CD4-positive, alpha-beta T cell treated with Interferon alpha-2 for 1 hour (primary cell): ENCODE measurements at regions not wholly inside any gene's neighbourhood (a gene's known extent, or its start where the extent isn't known, plus 50 kb on each side); places are given as distances from the start of the nearest gene placed in this dataset.
"Not testable (repeated sequence)": the region's sequence is repeated elsewhere in the genome, so short reads cannot be mapped to it uniquely, and the experiment has no call there.

Experiments
- DNase-seq, 2 donors: peaks; one replicate each; pipeline ENCODE4 v3.0.0-alpha.2; 2020 to 2022

- DNase-seq = no peak
Measured at GRCh38 chr2:226466589-226466988, 333.0 kb downstream of the IRS1 start.

DNA sequence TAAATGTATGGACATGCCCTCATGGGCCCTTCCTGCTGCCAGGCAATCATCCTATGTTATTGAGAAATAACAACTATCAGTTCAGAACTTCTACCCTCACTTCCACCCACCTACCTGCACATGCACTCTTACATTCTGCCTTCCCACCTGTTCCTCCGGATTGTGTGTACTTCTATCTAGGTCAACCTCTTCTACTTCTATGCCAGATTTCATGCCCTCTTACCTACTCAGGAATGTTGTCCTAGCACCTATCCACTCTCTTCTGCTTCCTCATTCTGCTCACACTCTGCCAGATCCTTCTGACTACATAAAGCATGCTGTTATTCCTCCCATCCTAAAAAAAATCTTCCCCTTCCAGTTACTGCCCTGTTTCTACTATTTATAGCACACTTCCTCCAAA, 333.5 kb downstream of the IRS1 start:
- no peak for DNase-seq

- no peak for DNase-seq
Measured at GRCh38 chr2:226464380-226464779, 335.2 kb downstream of the IRS1 start.

DNA sequence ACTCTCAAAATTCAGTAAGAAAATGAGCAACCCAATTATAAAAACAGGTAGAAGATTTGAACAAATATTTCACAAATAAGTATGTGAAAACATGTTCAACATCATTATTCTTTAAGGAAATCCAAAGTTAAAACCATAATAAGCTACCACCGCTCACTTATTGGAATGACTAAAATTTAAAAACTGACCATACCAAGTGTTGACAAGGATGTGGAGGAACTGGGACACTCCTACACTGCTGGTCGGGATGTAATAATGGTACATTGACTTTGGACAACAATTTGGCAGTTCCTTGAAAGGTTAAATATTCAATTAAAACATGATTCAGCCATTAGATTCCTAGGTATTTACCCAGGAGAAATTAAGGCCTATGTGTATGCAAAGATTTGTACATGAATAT, 336.5 kb downstream of the IRS1 start:
- DNase-seq = no peak

- DNase-seq = no peak
Measured at GRCh38 chr2:226461981-226462380, 337.6 kb downstream of the IRS1 start.

DNA sequence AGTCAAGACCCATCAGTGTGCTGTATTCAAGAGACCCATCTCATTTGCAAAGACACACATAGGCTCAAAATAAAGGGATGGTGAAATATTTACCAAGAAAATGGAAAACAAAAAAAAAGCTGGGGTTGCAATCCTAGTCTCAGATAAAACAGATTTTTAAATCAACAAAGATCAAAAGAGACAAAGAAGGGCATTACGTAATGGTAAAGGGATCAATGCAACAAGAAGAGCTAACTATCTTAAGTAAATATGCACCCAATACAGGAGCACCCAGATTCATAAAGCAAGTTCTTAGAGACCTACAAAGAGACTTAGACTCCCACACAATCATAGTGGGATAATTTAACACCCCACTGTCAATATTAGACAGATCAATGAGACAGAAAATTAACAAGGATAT, 343.5 kb downstream of the IRS1 start:
- not testable (repeated sequence) for DNase-seq

DNA sequence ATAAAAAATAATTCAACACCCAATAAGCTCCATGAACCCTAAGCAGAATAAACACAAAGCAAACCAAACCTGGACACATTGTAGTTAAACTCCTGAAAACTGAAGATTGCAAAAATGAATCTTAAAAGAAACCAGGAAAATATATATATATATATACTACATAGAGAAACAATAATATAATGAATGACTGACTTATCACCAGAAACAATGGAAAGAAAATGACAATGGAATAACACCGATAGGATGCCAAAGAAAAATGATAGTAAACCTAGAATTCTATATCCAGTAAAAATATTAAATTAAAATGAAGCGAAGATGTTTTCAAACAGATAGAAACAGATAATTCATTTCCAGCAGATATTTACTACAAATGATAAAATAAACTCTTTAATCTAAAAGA, 346.9 kb downstream of the IRS1 start:
- no peak for DNase-seq

GRCh38 chr2:226451486-226451885, 348.1 kb downstream of the IRS1 start:
- no peak for DNase-seq

DNA sequence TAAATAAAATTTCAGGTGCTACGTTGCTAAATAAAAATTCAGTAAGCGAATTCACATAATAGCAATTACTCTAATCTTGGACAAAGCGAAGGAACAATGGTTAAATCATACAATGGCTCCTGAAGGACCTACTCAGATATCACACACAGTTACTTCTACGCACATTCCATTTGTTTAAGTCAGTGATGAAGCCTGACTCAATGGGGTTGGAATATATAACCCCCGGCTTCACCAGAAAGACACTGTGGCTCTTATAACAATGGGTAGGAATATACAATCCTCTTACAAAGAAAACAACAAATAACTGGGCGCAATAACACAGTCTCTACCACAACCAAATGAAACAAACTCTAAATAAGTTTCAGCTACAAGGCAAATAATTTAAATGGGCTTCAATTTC, 349.5 kb downstream of the IRS1 start:
- DNase-seq = no peak

DNA sequence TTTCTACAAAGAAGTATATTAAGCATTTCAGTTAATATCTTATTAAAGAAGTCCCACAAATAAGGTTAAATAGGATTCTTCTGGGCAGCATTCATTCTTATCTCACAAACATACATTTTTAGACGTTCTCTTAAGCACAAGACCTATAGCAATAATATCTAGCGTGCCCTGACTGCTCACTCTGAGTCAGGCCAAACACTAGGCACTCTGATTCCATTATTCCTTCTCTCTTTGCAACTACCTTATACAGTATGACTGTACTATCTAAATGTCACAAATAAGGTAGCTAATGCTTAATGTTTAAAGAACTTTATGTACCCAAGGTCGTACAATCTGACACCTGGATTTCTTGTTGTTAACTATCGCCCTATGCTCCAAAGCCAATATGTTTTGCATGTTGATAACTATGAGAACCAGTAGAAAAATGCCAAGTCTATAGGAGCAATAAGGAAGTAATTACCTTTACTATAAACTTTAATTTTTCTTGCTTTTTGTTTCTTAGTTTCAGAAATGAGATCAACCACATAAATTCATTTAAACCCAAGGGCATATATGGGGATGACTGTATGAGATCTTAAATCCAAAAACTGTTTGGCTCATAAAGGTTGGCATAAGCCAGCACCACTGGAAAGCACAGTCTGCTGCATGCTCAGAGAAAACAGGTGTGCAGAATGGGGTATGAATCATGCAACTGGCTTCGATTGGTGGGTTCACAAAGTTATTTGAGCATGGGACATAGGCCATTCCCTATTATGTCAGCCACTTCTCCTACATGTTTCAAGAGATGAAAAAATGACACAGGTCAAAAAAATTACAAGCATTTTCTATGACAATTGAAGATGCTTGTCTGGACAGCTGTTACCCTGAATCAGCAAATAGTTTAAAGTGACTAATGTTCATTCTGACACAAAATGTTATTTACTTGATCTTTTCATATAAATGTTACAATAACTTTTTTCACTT, 352.0 kb downstream of the IRS1 start:
- DNase-seq = no peak

DNA sequence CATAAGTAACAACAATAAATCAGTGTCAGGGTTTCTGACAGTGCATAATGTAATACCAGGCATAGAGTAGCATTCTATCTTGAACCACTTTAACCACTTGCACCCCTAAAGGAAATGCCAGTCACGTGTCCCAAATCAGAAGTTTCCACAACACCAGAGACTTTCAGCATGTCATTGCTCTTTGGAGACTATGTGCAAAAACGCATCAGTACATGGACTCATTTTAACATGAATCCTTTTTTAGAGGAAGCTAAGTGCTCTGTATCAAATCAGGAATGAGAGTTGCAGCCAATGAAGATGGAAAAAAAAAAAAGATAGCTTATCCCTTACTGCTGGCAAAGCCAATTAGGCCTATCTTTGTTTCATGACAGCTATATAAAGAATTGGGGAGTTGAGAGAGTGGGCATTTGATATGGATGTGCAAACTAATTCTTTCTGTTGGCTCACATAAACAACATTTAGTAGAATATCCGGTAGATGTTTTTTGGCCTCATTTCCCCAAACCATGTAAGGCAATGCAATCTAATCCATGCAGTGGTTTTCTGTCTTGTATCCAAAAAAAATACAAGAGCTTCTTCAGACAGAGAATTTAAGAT, 353.1 kb downstream of the IRS1 start:
- no peak for DNase-seq

DNA sequence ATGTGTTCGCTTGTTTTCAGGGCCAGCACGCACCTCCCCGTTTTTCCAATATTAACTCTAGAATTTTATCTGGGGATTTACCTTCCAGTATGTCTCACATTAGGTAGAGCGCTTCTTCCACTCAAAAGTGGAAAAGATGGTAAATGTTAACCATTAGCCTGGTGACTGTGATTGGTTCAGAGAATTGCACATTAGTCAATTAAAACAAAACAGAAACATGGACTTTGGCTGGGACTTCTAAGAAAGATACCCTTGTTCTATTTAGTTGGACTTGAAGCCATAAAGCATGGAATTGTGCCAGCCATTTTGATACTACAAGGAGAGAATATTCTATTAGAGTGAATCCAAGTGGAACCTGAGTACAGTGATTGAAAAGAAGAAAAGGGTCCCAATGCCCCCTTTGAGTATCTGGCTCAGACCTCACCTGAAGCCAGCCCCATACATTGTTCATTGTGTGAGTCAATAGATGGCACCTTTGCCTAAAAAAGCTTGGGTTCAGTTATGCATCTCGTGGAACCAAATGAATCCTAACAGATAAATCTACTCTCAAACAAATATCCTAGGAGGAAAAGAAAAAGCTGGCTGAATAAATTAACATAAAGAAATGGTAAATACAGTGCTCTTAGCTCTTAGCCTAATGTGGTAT, 354.3 kb downstream of the IRS1 start:
- no peak for DNase-seq

GRCh38 chr2:226443112-226443511, 356.5 kb downstream of the IRS1 start:
- DNase-seq = no peak

DNA sequence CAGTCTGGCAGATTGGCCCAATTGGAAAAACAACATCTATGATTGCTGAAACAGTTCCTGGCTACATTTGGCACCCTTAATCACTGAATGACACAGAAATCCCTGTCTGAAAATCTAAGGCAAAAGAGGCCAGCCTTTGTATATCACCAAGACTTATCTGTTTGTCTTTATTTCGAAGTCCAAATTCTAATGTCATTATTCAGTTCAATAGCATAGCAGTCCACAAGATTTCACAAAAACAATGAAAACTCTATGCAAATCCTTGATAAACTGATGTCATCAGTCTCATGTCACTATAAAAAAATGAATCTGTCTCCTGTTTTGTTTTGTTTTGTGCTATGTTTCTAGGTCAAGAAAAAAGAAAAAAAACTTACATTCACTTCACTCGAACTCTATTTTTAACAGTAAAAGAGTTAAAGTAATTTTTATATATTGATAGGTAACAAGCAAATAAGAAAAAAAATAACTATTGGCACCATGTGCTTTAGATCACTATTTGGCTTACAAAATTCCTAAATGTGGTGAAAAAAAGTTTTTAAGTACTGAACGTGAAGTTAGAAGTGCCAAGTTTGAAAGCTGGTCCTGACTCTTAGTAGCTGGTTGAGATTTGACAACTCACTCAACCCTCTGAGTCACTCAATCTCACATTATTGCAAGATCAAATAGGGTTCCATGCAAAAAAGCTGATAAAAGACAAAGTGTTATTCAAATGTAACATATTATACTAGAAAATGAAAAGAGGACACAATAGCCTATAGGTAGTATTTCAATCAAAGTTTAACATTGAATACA, 359.3 kb downstream of the IRS1 start:
- DNase-seq = no peak

GRCh38 chr2:226439337-226439736, 360.3 kb downstream of the IRS1 start:
- no peak for DNase-seq

DNA sequence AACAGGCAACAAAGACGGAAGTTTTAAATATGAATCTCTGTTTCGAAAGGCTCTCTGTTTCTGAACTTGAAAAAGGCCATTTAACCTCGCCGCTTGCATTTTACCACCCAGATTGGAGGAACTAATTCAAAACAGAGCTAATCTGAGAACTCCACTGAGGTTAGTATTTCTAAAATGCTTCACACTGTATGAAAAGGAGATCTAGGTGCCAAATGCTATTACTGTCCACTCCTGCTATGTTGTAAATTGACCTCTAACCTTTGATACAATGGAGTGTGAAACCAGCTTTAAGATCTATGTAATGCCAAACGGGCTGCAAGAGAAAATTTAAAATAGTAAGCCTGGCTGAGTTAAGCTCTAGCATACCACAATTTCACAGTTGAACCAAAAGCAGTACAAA, 364.5 kb downstream of the IRS1 start:
- no peak for DNase-seq

- DNase-seq = no peak
Measured at GRCh38 chr2:226434702-226435101, 364.9 kb downstream of the IRS1 start.

- no peak for DNase-seq
Measured at GRCh38 chr2:226431288-226431948, 368.2 kb downstream of the IRS1 start.

- no peak for DNase-seq
Measured at GRCh38 chr2:226429476-226429875, 370.1 kb downstream of the IRS1 start.

DNA sequence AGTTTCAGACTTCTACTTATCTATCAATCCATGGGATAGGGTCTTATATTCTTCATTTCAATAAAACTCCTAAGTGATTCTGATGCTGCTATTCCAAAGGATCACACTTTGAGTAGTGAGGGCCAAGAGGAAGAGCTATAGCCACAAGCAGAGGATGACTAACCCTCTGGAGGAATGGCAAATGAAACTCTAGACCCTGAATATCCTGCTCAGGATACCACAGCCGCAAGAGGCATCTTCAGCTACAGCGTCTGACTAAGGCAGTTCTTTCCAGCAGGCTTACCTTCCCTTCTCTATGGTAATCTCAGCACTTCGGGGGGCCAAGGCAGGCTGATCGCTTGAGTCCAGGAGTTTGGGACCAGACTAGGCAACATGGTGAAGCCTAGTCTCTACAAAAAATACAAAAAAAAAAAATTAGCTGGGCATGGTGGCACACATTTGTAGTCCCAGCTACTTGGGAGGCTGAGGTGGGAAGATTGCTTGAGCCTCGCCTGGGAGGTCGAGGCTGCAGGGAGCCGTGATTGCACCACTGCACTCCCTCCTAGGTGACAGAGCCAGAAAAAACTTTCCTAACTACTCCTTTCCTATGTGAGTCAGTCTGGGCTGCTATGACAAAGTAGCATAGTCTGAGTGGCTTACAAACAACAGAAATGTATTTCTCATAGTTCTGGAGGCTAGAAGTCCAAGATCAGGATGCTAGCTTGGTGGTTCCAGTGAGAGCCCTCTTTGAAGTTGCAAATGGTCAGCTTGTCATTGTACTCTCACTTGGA, 371.9 kb downstream of the IRS1 start:
- no peak for DNase-seq

DNA sequence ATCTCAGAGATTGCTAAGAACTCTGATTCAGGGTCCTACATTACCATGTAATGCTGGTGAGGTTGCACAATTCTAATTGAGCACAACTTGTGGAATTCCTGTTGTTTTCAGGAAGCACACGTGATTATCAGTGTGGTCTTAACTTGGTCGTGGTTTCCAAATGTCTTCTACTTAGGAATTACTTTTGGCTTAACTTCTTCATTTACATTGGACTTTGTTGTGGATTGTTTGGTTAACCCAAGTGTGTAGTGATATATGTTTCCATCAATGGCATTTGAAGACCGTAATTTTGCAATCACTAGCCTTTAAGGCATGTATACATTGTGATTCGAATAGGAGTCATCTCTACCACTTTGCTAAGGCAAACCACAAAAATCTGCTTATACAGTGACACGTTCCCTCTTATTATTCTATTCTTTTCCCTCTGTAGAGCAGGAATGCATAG, 373.3 kb downstream of the IRS1 start:
- no peak for DNase-seq

- no peak for DNase-seq
Measured at GRCh38 chr2:226424971-226425370, 374.6 kb downstream of the IRS1 start.
